Kidney capillary endothelial cell (primary cell): ENCODE measurements at regions not wholly inside any gene's neighbourhood (a gene's known extent, or its start where the extent isn't known, plus 50 kb on each side); places are given as distances from the start of the nearest gene placed in this dataset.
A peak's percentile ranks its signal among the peaks of the same experiment; 100 is the strongest.
"Not testable (repeated sequence)": the region's sequence is repeated elsewhere in the genome, so short reads cannot be mapped to it uniquely, and the experiment has no call there.

Source experiments
- DNase-seq: peaks from one replicate; pipeline ENCODE4 v3.0.0-alpha.2; 2018; ENCODE audit warnings: low spot score

GRCh38 chr18:4762330-4762729 is 307.2 kb upstream of the DLGAP1 start:
- no peak for DNase-seq

GRCh38 chr18:4758980-4759379 is 303.9 kb upstream of the DLGAP1 start:
- no peak for DNase-seq

- no peak for DNase-seq
These were observed 300.7 kb upstream of the DLGAP1 start for GRCh38 chr18:4755848-4756247.

- not testable (repeated sequence) for DNase-seq
These were observed 298.0 kb upstream of the DLGAP1 start for GRCh38 chr18:4753151-4753550.

GRCh38 chr18:4751523-4751922 is 296.4 kb upstream of the DLGAP1 start:
- DNase-seq: no peak

GRCh38 chr18:4750393-4751346 is 295.6 kb upstream of the DLGAP1 start:
- DNase-seq: no peak

GRCh38 chr18:4748975-4749374 is 293.9 kb upstream of the DLGAP1 start:
- DNase-seq: no peak

GRCh38 chr18:4734903-4735302 is 279.8 kb upstream of the DLGAP1 start:
- no peak for DNase-seq

- no peak for DNase-seq
These were observed 278.9 kb upstream of the DLGAP1 start for GRCh38 chr18:4734021-4734420.

GRCh38 chr18:4721545-4721944 is 266.4 kb upstream of the DLGAP1 start:
- no peak for DNase-seq

- DNase-seq: peak; percentile 13
These were observed 265.4 kb upstream of the DLGAP1 start for GRCh38 chr18:4720518-4720917.

- DNase-seq: no peak
These were observed 250.8 kb upstream of the DLGAP1 start for GRCh38 chr18:4705894-4706293.

- no peak for DNase-seq
These were observed 249.7 kb upstream of the DLGAP1 start for GRCh38 chr18:4704781-4705180.

- no peak for DNase-seq
These were observed 236.7 kb upstream of the DLGAP1 start for GRCh38 chr18:4691836-4692235.

- DNase-seq: not testable (repeated sequence)
These were observed 223.6 kb upstream of the DLGAP1 start for GRCh38 chr18:4678685-4679084.

- no peak for DNase-seq
These were observed 221.9 kb upstream of the DLGAP1 start for GRCh38 chr18:4677006-4677405.

- DNase-seq: no peak
These were observed 217.1 kb upstream of the DLGAP1 start for GRCh38 chr18:4672162-4672561.

- no peak for DNase-seq
These were observed 203.7 kb upstream of the DLGAP1 start for GRCh38 chr18:4658804-4659203.

GRCh38 chr18:4653418-4653817 is 198.3 kb upstream of the DLGAP1 start:
- DNase-seq: no peak

GRCh38 chr18:4641771-4642368 is 186.8 kb upstream of the DLGAP1 start:
- DNase-seq: no peak

GRCh38 chr18:4640349-4641012 is 185.4 kb upstream of the DLGAP1 start:
- DNase-seq: no peak

- DNase-seq: no peak
These were observed 184.7 kb upstream of the DLGAP1 start for GRCh38 chr18:4639628-4640310.
